ENCODE measurements at regions not wholly inside any gene's neighbourhood (a gene's known extent, or its start where the extent isn't known, plus 50 kb on each side); places are given as distances from the start of the nearest gene placed in this dataset.

GRCh38 chr21:15190412-15190811 is 125.6 kb upstream of the NRIP1 start:
- Histone ChIP-seq H3K36me3 (ENCODE audit: control insufficient read depth, insufficient read depth, low read length) (no peaks in the 10 kb centered on the region), H3K4me3 (ENCODE audit: low read length) (no peak overlapping the region), H3K4me1 (ENCODE audit: control insufficient read depth, insufficient read depth, low read length) (no peaks in the 10 kb centered on the region), H3K9me3 (ENCODE audit: control insufficient read depth, insufficient read depth, low read length) (no peaks in the 10 kb centered on the region), H3K27ac (ENCODE audit: low read length) (no peak overlapping the region), H3K27me3 (ENCODE audit: control insufficient read depth, insufficient read depth, low read length) (no peaks in the 10 kb centered on the region)
- WGBS (ENCODE audit: insufficient coverage): 100% methylated on average over 1 of the region's 3 CpGs
- H3K9me3 Mint-ChIP-seq: no peaks in the 10 kb centered on the region
- no peak overlapping the region for H3K4me3 Mint-ChIP-seq
- intact Hi-C loops (cut with micrococcal nuclease): no loop called here
- H3K4me1 Mint-ChIP-seq: no peaks in the 10 kb centered on the region
- H3K27ac Mint-ChIP-seq: no peak overlapping the region
- ATAC-seq: no peak
- H3K27me3 Mint-ChIP-seq (ENCODE audit: low read depth in 2 of 2): peaks cover 0 to 2% of the 10 kb centered on the region in 2 donors
- no peaks in the 10 kb centered on the region for H3K36me3 Mint-ChIP-seq
- no peak for DNase-seq
- no peak for TF ChIP-seq CTCF (IDR thresholded peaks at IDR 0.05)

- no peaks in the 10 kb centered on the region for H3K36me3 Mint-ChIP-seq
- H3K4me3 Mint-ChIP-seq: no peak overlapping the region
Observed at GRCh38 chr21:15190837-15191236, 126.0 kb upstream of the NRIP1 start.

GRCh38 chr21:15191342-15191741 is 126.5 kb upstream of the NRIP1 start:
- ATAC-seq (no peak), DNase-seq (no peak)
- H3K4me1 ChIP-seq (ENCODE audit: control insufficient read depth, insufficient read depth, low read length): no peaks in the 10 kb centered on the region
- H3K4me3 Mint-ChIP-seq: no peak overlapping the region
- peaks cover 0 to 2% of the 10 kb centered on the region in 2 donors for H3K27me3 Mint-ChIP-seq (ENCODE audit: low read depth in 2 of 2)
- intact Hi-C loops (cut with micrococcal nuclease): no loop called here
- no peak overlapping the region for H3K27ac ChIP-seq (ENCODE audit: low read length)
- TF ChIP-seq CTCF (IDR thresholded peaks at IDR 0.05): no peak
- no peak overlapping the region for H3K27ac Mint-ChIP-seq
- no peaks in the 10 kb centered on the region for H3K9me3 Mint-ChIP-seq
- no peaks in the 10 kb centered on the region for H3K9me3 ChIP-seq (ENCODE audit: control insufficient read depth, insufficient read depth, low read length)
- no peaks in the 10 kb centered on the region for H3K36me3 Mint-ChIP-seq
- H3K27me3 ChIP-seq (ENCODE audit: control insufficient read depth, insufficient read depth, low read length): no peaks in the 10 kb centered on the region
- WGBS (ENCODE audit: insufficient coverage): no CpG with 5 or more reads among the region's 5 CpGs
- no peaks in the 10 kb centered on the region for H3K36me3 ChIP-seq (ENCODE audit: control insufficient read depth, insufficient read depth, low read length)
- H3K4me1 Mint-ChIP-seq: no peaks in the 10 kb centered on the region
- no peak overlapping the region for H3K4me3 ChIP-seq (ENCODE audit: low read length)

More at GRCh38 chr21:15190837-15191236, 126.0 kb upstream of the NRIP1 start:
- no peak for ATAC-seq
- intact Hi-C loops (cut with micrococcal nuclease): no loop called here
- 75% methylated on average over 2 of the region's 5 CpGs for WGBS (ENCODE audit: insufficient coverage)
- no peaks in the 10 kb centered on the region for H3K27me3 ChIP-seq (ENCODE audit: control insufficient read depth, insufficient read depth, low read length)
- Mint-ChIP-seq H3K9me3 (no peaks in the 10 kb centered on the region), H3K27me3 (ENCODE audit: low read depth in 2 of 2) (peaks cover 0 to 2% of the 10 kb centered on the region in 2 donors), H3K4me1 (no peaks in the 10 kb centered on the region), H3K27ac (no peak overlapping the region)
- H3K27ac ChIP-seq (ENCODE audit: low read length): no peak overlapping the region
- H3K9me3 ChIP-seq (ENCODE audit: control insufficient read depth, insufficient read depth, low read length): no peaks in the 10 kb centered on the region
- H3K4me3 ChIP-seq (ENCODE audit: low read length): no peak overlapping the region
- no peak for TF ChIP-seq CTCF (IDR thresholded peaks at IDR 0.05)
- DNase-seq: no peak
- H3K36me3 ChIP-seq (ENCODE audit: control insufficient read depth, insufficient read depth, low read length): no peaks in the 10 kb centered on the region
- no peaks in the 10 kb centered on the region for H3K4me1 ChIP-seq (ENCODE audit: control insufficient read depth, insufficient read depth, low read length)

DNA sequence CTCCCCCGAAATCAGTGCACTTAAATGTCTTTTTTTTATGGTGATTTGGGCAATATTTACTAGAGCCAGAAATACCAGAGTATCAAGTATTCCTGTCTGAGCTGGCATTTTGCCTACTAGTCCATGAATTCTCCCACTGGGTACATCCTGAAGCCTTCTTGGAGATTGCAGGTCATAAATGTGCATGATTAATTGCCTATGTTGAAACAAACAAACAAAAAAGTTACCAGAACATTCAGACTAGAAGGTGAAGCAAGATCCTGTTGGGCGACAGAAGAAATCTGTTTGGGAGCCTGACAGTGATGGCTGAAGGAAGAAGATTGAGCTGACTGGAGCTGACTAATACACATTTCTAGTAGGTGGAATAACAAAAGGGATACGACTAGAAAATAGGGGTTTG is 127.4 kb upstream of the NRIP1 start:
- WGBS (ENCODE audit: insufficient coverage): 98% methylated on average over 3 of the region's 3 CpGs
- no peak for TF ChIP-seq CTCF (IDR thresholded peaks at IDR 0.05)
- Mint-ChIP-seq H3K4me1 (no peaks in the 10 kb centered on the region), H3K9me3 (no peaks in the 10 kb centered on the region), H3K27me3 (ENCODE audit: low read depth in 2 of 2) (peaks cover 0 to 2% of the 10 kb centered on the region in 2 donors), H3K27ac (no peak overlapping the region), H3K4me3 (no peak overlapping the region), H3K36me3 (no peaks in the 10 kb centered on the region)
- Histone ChIP-seq H3K4me3 (ENCODE audit: low read length) (no peak overlapping the region), H3K36me3 (ENCODE audit: control insufficient read depth, insufficient read depth, low read length) (no peaks in the 10 kb centered on the region), H3K27me3 (ENCODE audit: control insufficient read depth, insufficient read depth, low read length) (no peaks in the 10 kb centered on the region), H3K9me3 (ENCODE audit: control insufficient read depth, insufficient read depth, low read length) (no peaks in the 10 kb centered on the region), H3K4me1 (ENCODE audit: control insufficient read depth, insufficient read depth, low read length) (no peaks in the 10 kb centered on the region), H3K27ac (ENCODE audit: low read length) (no peak overlapping the region)
- DNase-seq (no peak), ATAC-seq (no peak)
- intact Hi-C loops (cut with micrococcal nuclease): no loop called here
